HG03159 (cell line): ENCODE measurements at regions not wholly inside any gene's neighbourhood (a gene's known extent, or its start where the extent isn't known, plus 50 kb on each side); places are given as distances from the start of the nearest gene placed in this dataset.

ENCODE experiments used
- ATAC-seq: cut with Tn5 transposase; IDR thresholded peaks from one replicate; pipeline ENCODE4 v1.9.1; 2021; ENCODE audit warnings: mild to moderate bottlenecking, moderate library complexity; ENCODE audit not compliant: unreplicated experiment

DNA sequence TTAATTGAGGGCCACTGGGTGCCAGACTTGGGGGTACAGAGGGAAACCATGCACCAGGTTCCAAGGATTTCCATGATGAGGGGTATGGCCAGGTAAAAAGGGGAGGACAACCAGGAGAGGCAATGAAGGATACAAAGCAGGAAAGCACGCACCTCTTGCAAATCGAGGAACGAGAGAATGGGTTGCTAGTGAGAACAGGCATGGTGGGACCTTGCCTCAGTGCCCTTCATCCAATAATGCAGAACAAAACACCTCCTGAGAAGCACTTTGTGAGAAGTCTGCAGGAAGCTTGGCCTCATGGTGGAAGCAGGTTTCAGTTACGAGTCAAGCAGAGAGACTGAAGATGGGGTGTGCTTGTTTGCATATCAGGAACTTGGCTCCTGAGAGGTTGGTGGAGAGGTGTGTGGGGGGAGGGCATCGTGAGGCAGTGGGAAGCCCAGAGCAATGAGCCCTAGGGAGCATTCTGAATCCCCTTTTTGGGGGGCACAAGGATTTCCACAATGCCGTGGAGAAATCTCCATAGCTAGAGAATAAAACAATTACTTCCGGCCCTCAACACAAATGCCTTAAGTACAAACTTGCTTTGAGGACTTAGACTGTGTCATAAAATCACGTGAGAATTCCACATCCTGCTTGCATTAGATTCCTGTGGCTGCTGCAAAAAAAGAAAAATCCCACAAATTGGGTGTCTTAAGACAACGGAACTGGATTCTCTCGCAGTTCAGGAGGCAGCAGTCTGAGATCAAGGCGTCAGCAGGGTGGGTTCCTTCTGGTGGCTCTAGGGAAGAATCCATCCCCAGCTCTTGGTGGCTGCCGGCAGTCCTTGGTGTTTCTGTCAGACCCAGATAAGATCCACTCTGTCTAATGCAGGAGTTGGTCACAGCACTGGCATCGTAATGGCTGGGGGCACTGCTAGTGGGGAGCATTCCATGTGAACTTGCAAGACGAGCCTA is 54.9 kb upstream of the BACE2 start:
- no peak for ATAC-seq

DNA sequence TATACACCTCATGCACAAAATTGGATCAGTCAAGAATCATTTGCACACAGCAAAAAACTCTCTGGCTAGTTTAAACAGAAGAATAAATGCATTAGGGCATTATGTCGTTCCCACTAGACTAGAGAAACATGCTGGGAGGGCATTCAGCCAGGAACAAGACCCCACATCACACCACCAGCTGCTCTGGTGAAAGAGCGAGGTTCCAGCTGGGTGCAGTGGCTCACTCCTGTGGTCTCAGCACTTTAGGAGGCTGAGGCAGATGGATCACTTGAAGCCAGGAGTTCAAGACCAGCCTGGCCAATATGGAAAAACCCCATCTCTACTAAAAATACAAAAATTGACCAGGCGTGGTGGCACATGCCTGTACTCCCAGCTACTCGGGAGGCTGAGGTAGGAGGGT is 52.1 kb upstream of the BACE2 start:
- no peak for ATAC-seq
